HG03558 (cell line): ENCODE measurements at regions not wholly inside any gene's neighbourhood (a gene's known extent, or its start where the extent isn't known, plus 50 kb on each side); places are given as distances from the start of the nearest gene placed in this dataset.

Experiments used
- ATAC-seq: cut with Tn5 transposase; IDR thresholded peaks from one replicate; pipeline ENCODE4 v1.9.1; 2021; ENCODE audit warnings: moderate number of reproducible peaks; ENCODE audit not compliant: unreplicated experiment; ENCODE audit errors: extremely low read depth

DNA sequence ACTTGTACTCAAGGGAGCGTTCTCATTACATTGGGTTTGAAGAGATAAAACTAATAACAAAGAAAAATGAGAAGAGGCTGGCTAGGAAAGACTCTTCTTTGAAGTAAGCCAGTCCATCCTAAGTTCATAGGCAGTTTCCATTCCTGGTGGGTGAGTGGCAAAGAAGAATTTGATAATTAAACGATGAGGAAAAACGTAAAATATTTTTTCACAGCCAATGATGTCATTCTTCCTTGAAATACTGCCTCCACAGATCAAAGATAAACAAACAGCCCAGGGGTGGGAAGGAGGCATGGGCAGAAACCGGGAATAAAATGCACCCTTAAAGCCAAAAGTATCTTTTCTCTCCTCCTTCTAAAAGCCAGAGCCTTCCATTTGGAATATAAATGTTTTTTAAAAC, 346.6 kb downstream of the PMP22 start:
- ATAC-seq = no peak

DNA sequence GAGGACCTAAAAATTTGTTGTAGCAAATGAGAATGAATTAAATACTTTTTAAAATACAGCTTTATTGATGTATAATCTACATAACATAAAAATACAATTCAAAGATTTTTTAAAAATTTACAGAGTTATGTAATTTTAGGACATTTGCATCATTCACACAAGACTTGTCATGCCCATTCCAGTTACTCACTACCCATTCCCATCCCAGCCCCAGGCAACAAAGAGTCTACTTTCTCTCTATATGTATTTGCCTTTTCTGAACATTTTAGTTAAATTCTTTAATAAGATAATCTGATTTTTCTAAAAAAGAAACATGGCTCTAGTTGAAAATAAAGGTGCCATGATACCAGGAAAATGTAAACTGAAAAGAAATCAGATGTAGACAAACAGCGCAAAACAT, 354.2 kb downstream of the PMP22 start:
- ATAC-seq = no peak

DNA sequence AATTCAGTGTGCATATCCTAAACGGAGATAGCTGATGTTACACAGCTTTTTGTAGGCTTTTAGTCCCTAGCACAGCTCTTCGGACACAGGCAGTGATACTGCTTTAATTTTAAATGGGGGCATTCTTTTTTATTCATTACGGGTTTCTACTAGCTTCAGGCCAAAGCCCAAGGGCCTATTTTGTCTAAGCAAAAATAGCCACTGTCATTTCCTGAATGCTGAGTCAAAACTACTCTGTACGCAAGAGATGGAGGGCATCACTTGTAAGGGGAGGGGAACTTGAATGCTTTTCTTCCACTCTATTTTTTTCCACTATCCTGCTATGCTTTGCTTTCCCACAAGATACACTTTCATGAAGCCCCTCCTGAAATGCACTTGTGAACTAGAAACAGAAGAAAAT, 360.7 kb downstream of the PMP22 start:
- no peak for ATAC-seq

DNA sequence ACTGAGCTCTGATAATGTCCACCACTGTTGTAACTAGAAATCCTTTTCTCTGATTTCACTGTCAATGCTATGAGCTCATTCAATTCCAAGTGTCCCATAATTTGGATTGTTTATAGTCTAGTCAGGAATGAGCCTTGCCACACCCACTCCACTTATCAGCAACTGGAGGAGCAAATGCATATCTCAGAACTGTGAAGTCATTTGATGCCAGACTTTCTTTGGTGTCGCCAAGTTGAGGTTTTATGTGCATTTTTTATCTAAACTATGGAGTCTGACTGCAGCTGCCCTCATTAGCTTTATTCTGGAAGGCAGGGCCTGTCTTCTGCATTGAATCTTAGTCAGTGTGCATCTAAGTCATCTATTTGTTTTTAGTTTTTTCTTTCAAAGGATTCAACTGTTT, 361.3 kb downstream of the PMP22 start:
- ATAC-seq = no peak

DNA sequence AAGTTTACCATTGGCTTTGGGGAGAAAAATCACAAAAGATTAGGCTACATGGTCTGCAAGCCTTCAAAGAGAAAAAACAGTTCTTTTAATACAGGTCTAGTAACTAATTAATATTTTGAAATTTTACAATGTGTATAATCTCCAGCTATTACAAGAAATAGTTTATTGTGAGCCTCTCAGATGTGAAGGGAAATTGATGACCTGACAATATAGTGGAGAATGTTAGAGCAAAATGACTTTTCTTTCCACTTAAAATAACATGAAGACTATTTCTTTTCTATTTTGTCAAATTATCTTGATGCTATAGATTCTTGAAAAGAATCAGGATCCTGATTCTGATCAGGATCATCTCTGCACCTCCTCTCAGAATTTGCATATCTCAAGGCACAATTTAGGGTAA, 362.3 kb downstream of the PMP22 start:
- no peak for ATAC-seq

DNA sequence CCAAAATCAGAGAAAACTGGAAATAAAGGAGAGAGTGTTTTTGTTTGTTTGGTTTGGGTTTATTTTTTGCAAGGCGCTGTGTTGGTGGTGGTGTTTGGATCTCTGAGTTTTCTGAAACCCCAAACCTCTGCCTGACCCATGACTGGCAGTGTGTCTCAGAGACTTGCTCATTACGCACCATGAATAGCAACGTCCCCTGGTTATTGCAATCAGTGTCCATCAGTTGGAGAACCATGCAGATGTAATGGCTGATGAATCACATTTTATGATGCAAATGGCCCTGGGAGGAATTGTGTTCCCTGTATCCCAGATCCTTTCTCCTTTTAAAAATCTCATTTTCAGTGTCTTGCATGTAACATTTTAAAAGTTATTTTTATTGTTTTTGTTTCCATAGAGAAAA, 362.8 kb downstream of the PMP22 start:
- no peak for ATAC-seq

DNA sequence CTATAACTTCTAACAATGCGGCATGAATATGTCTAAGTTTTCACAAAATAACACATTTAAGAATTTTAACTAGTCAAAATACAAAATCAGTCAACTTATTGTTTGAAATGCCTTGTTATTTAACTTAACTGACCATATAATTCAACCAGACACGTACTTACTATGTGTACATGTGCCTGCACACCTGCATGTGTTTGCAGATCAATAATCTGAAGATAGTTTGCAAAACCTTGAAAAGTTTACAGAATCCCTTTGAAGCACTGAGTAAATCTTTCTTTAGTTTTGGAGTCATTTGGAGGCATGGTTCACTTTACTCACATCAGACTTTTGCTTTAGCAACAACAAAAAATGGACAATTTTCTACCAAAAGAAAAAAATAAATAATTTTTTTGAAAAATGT, 363.8 kb downstream of the PMP22 start:
- ATAC-seq = no peak

DNA sequence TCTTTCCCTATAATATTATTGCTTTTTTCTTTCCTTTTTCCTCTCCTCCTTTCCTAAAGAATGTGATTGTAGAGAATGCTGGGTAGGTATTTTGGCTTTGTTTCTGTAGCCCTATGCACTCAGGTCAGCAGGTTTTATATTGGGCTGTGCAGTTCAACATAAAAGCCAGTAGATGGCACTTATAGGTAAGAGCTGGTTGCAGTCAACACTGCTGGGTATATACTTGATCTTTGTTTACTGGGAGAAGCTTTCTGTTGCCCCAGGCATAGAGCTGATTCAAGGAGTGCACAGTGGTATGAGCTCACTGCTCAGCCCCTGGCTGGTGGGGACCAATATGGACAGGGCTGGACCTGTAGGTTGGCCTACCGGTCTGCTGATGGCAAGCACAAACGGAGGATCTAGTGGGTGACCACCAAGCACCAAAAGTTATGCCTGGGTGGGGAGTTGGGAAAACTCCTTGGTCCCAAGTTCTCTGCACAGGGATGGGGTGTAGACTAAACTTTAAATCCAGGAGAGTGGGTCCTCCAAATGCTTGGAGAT, 378.9 kb downstream of the PMP22 start:
- no peak for ATAC-seq

DNA sequence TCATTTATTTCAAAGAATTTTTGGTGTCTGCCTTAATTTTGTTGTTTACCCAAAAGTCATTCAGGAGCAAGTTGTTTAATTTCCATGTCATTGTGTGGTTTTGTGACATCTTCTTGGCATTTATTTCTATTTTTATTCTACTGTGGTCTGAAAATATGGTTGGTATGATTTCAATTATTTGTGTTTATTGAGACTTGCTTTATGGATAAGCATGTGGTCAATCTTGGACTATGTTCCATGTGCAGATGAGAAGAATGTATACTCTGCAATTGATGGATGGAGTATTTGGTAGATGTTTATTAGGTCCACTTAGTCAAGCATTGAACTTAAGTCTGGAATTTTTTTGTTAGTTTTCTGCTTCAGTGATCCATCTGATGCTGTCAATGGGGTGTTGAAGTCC, 383.0 kb downstream of the PMP22 start:
- ATAC-seq = no peak

DNA sequence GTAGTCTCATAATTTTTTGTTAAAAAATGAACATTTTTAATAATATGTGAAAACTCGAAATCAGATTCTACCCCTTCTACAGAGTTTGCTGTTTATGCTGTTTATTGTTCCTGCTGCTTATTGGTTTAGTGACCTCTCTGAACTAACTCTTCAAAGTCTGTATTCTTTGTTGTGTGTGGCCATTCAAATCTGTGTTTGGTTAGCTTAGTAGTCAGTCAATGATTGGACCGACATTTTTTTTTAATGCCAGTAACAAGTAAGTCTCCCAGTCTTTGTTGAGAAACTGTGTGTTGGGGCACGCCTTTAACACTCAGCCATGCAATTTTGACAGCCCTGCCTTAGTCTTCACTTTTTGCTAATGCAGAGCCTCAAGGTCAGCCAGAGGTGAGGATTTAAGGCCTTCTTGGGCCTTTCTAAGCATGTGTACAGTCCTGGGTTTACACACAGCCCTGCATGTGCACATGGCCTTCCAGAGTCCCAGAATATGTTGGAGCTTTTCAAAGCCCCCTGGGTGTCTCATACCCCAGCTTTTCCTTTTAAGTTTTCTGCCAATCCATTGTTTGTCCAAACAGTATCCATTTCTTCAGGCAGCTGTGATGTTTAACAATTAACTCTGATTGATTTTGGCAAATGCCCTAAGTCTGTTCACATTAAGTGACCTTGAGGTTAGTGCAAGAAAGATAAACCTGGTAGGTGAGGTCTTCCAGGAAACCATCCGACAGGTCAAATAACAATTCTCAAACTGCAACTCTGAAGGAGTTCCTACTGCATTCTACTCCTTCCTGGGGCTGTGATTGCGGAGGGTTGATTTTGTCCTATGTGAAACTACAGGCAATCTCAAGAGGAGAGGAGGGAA, 389.3 kb downstream of the PMP22 start:
- no peak for ATAC-seq

DNA sequence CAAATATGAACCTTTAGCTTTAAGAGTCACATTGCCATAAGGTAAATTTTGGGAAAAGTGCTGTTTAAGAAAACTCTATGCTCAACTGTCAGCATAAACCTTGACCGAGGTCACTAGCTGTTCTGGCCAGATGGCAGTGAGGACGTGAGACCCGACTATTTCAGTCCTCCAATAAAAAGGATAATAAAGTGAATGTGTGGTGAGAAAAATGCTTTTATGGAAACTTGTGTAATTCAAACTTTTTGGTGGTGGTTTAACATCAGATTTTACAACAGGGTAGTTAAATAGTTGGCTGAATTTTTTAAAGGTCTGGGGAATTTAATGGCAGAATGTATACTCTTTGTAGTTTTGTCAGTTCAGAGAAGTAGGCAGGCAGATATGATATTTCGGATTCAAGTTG, 391.1 kb downstream of the PMP22 start:
- no peak for ATAC-seq

DNA sequence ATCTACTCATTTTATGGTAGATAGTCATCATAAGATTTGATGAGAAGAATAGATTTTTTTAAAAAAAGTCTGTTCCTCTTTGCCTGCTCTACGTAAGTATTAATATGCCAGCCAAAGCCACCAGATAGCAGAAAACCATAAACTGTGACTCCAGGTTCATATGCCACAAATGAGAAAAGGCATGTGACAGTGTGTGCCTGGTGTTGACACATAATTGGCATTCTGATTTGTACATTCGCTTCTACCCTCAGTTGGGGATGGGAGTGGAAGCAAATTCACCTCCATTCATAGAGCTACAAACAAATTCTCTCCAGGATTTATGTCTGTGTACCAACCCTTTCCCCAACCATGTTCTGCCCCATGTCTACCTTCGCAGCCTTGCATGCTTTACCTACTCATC, 391.6 kb downstream of the PMP22 start:
- no peak for ATAC-seq

DNA sequence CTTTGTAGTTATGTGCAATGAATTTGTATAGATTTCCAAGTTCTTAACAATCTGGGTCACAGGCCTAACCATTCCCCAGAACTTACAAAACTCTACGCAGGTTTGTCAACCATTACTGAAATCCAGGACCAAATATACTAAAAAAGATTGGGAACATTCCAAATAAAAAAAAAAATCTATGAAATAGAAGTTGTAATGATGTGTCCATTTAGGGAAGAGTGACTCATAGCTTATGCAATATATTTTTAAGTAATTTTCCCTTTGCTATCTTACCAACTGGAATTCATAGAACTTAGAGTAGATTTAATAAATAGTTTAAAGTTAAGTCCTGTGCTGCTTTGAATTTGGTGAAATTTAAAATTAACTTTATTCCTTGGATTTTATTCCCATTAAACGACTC, 393.2 kb downstream of the PMP22 start:
- no peak for ATAC-seq

DNA sequence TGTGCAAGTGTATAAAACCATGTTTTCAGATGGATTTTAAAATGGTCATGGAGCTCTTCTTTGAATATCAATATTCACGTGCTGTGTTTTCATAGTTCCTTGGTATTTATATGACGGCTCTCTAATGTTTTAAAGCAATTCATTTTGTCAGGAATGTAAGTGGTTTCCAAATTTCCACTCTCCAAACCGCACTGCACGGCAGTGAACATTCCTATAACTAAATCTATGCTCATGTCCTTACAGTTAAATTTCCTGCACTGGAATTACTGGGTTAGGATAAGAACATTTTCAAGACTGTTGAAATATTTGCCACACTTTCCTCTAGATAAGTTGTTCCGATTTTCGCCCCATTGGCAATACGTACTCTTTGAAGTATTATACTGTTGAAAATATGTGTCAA, 398.9 kb downstream of the PMP22 start:
- ATAC-seq = no peak

DNA sequence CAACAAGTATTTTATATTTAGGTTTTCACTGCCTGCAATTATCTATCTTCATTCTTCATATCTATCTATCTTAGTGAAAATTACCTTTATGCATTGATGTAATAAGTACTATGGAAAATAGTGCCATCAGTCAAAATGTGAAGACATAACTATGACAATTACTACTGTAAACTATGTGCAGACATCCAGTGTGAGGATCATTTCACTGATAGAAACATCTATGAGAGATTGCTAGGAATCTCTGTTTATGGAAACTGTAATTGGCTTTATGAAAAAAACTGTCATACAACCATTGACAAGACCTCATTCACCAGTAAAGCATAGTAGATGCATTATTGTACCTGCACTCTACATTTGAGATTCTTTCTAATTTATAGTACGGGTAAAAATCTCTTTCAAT, 401.0 kb downstream of the PMP22 start:
- ATAC-seq = no peak

DNA sequence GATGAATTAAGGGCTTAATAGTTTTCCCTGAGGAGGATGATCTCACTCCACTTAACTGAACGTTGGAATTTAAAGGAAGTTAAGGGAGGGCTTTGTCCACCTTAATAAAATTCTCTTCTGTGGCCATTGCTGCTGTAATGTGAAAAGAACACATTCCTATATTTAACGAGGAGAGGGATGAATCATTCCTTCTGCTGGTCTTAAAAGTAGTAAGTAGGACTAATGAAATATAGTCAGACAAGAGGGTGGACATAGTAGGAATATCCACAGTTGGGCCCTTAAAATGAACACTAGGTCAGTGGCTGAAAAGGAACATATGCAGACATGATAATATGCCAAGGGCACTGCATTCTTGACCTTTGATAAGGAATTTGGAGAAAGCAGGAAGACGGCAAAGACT, 405.6 kb downstream of the PMP22 start:
- no peak for ATAC-seq

DNA sequence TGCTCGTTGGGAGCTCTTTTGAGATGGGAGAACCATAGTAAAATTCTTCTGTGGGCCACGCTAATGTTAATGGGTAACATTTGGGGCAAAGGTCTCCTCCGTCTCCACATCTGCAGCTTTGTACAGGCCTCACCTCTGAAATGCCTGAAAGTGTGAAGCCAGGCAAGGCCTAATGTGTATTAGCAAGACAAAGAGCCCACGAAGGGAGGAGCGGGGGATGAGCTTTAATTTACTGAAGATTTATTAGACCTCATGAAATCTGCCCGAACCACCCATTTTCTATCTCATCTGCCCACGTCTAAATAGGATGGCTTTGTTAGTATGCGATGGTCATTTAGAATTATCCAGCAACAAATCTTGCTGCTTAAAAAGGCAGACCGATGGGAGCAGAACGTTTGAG, 408.9 kb downstream of the PMP22 start:
- no peak for ATAC-seq

DNA sequence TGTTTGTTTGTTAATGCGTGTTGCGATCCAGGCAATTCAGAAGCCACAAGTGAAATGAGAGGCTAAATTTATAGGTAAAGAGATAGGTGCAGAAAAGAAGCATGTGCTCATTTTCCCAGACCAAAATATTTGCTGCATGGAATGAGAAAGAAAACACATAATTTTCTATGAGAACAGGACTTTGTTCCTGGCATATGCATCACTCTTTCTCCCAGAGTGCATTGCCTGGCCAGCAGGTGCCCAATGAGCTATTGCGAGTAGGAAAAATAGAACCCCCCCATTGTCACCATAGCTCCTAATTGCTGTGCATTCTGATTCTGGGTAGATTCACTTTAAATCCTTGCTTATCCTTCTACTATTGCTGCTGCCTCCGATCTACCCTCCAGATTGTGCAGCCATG, 410.4 kb downstream of the PMP22 start:
- ATAC-seq = no peak

DNA sequence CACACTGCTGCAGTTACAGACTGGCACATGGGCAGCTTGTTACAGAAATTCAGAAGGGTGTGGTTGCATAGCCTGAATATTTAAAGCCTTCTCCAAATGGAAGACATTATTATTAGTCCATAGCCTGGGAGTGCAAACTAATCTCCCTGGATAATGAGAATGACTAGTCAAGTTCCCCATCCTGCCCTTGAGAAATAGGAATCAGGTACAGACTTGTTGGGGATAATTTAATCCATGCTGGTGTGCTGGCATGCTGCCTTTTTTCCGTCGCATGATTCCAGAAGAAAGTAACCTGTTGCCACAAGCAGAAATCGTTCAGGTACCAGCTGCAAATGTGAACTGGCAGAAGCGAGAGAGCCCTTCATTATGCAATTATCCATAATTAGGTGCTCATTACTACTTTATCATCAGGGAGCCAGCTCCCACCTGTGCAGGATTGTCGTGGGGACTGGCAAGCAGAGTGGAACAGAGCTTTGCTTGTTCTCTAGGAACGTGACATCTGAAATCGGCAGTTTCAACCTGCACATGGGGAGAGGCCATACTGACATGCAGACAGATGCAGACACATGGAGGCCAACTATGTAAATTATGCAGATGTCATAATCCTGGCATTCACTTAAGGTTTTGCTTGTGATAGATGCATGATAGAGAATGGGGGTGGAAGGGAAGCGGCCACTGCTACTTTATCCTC, 419.4 kb downstream of the PMP22 start:
- no peak for ATAC-seq

DNA sequence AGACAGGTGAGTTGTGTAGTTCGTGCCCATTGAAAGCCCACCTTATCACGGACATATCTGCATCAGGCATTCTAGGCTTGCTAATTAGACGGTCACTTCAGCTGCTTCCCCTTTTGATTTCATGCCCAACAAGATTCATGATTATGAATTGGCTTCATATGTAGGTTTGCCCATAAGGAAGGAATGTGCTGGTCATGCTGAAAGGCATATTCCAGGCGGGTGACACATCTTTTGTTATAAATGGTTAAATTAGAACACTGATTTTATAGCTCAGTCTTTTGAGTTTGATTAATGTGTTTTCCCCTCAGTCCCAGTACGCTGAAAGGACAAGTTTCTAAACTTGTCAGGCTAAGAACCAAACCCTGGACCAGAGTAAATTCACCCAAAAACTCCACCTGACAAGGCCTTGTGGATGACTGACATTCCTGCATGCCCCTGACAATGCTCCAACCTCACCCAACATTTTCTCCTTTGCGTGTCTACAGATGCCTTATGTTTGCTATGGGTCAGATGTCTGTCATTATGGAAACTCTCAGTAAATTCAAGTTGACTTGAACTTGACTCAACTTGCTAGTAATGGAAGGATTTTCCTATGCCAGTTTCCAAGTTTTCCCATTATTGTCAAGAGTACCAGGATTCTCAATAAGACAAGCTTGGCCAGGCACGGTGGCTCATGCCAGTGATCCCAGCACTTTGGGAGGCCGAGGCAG, 421.9 kb downstream of the PMP22 start:
- no peak for ATAC-seq

DNA sequence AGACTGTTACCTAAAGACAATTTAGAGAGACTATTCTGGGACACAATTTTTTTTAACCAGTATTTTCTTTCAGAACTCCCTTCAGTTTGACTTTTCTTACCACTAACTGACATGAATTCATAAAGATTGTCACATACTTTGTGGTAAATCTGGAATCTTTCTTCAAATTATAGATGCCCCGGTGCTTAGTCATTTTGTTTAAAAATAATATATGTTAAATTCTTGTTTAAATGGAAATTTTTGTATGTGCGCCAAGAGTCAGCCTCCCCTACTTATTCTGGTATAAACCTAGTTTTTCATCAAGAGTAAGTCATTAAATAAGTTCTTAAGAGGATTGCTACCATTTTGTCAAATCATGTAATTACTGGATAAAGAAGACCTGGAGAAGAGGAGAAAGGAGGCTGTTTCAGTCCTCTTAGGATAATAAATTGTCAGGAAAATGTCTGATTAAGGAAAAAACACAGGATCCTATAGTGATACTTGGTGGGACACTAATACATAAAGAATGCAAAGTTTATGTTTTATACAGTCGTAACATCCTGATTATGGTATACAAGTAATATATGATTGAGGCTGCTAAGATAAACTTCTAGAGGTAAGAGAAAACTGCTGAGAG, 424.4 kb downstream of the PMP22 start:
- ATAC-seq = no peak
